ENCODE measurements at regions not wholly inside any gene's neighbourhood (a gene's known extent, or its start where the extent isn't known, plus 50 kb on each side); places are given as distances from the start of the nearest gene placed in this dataset.

DNA sequence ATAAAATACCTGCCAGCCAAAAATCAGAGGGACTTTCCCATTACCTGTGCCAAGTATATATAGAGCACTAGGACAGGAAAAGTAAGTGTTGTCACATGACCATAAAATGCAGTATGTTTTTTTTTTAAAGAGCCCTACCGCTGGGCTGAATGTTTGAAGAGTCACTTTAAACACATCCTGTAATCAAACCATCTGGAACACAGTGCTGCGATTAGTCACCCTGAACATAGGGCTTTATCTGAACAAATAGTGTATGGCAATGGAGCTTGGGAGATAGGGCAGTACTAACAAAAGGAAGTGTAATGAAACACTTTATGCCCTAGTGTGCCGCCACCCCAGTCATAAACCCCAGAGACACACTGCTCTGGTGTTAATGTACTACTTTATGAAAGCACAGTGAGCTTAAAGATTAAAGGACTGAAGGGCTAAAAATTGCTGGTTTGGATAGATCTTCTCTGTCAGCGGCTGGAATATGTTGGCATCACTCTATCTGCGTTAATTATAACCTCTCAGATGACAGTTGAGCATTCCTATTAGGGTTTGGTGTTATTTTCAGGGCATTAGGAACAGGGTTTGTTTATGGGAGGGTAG, 90.4 kb downstream of the ZNF608 start (continued):
- TF ChIP-seq NR2F6 (IDR thresholded peaks at IDR 0.05) = peak; percentile 36; the same call in 1 of the 2 replicates
- TF ChIP-seq NR2F6 (CRISPR knock-in tag; IDR thresholded peaks at IDR 0.05) = peak; percentile 58
- peak; percentile 78 for TF ChIP-seq PHF21A (CRISPR knock-in tag; IDR thresholded peaks at IDR 0.05)
- peak; percentile 50; the same call in 1 of the 2 replicates for TF ChIP-seq RAD51 (IDR thresholded peaks at IDR 0.05; ENCODE audit: borderline replicate concordance)
- TF ChIP-seq ZNF790 (CRISPR knock-in tag; IDR thresholded peaks at IDR 0.05; ENCODE audit: borderline replicate concordance) = no peak
- peak; percentile 92 for TF ChIP-seq FOSL2 (CRISPR knock-in tag; IDR thresholded peaks at IDR 0.05)
- TF ChIP-seq, protein P1, sequence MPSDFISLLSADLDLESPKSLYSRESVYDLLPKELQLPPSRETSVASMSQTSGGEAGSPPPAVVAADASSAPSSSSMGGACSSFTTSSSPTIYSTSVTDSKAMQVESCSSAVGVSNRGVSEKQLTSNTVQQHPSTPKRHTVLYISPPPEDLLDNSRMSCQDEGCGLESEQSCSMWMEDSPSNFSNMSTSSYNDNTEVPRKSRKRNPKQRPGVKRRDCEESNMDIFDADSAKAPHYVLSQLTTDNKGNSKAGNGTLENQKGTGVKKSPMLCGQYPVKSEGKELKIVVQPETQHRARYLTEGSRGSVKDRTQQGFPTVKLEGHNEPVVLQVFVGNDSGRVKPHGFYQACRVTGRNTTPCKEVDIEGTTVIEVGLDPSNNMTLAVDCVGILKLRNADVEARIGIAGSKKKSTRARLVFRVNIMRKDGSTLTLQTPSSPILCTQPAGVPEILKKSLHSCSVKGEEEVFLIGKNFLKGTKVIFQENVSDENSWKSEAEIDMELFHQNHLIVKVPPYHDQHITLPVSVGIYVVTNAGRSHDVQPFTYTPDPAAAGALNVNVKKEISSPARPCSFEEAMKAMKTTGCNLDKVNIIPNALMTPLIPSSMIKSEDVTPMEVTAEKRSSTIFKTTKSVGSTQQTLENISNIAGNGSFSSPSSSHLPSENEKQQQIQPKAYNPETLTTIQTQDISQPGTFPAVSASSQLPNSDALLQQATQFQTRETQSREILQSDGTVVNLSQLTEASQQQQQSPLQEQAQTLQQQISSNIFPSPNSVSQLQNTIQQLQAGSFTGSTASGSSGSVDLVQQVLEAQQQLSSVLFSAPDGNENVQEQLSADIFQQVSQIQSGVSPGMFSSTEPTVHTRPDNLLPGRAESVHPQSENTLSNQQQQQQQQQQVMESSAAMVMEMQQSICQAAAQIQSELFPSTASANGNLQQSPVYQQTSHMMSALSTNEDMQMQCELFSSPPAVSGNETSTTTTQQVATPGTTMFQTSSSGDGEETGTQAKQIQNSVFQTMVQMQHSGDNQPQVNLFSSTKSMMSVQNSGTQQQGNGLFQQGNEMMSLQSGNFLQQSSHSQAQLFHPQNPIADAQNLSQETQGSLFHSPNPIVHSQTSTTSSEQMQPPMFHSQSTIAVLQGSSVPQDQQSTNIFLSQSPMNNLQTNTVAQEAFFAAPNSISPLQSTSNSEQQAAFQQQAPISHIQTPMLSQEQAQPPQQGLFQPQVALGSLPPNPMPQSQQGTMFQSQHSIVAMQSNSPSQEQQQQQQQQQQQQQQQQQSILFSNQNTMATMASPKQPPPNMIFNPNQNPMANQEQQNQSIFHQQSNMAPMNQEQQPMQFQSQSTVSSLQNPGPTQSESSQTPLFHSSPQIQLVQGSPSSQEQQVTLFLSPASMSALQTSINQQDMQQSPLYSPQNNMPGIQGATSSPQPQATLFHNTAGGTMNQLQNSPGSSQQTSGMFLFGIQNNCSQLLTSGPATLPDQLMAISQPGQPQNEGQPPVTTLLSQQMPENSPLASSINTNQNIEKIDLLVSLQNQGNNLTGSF (CRISPR knock-in tag; IDR thresholded peaks at IDR 0.05) = no peak
- TF ChIP-seq, protein P2, sequence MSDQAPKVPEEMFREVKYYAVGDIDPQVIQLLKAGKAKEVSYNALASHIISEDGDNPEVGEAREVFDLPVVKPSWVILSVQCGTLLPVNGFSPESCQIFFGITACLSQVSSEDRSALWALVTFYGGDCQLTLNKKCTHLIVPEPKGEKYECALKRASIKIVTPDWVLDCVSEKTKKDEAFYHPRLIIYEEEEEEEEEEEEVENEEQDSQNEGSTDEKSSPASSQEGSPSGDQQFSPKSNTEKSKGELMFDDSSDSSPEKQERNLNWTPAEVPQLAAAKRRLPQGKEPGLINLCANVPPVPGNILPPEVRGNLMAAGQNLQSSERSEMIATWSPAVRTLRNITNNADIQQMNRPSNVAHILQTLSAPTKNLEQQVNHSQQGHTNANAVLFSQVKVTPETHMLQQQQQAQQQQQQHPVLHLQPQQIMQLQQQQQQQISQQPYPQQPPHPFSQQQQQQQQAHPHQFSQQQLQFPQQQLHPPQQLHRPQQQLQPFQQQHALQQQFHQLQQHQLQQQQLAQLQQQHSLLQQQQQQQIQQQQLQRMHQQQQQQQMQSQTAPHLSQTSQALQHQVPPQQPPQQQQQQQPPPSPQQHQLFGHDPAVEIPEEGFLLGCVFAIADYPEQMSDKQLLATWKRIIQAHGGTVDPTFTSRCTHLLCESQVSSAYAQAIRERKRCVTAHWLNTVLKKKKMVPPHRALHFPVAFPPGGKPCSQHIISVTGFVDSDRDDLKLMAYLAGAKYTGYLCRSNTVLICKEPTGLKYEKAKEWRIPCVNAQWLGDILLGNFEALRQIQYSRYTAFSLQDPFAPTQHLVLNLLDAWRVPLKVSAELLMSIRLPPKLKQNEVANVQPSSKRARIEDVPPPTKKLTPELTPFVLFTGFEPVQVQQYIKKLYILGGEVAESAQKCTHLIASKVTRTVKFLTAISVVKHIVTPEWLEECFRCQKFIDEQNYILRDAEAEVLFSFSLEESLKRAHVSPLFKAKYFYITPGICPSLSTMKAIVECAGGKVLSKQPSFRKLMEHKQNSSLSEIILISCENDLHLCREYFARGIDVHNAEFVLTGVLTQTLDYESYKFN (CRISPR knock-in tag; conservative IDR thresholded peaks at IDR 0.05) = peak; percentile 58
- TF ChIP-seq SP2 (CRISPR knock-in tag; IDR thresholded peaks at IDR 0.05) = no peak
- TF ChIP-seq, protein P3, sequence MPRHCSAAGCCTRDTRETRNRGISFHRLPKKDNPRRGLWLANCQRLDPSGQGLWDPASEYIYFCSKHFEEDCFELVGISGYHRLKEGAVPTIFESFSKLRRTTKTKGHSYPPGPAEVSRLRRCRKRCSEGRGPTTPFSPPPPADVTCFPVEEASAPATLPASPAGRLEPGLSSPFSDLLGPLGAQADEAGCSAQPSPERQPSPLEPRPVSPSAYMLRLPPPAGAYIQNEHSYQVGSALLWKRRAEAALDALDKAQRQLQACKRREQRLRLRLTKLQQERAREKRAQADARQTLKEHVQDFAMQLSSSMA (CRISPR knock-in tag; IDR thresholded peaks at IDR 0.05) = no peak
- TF ChIP-seq ZNF816 (CRISPR knock-in tag; IDR thresholded peaks at IDR 0.05; ENCODE audit: borderline replicate concordance) = peak; percentile 79; the same call in 1 of the 2 replicates
- TF ChIP-seq FOXO1 (CRISPR knock-in tag; IDR thresholded peaks at IDR 0.05) = peak; percentile 51; the same call in 1 of the 2 replicates
- TF ChIP-seq FOXA3 (CRISPR knock-in tag; IDR thresholded peaks at IDR 0.05) = peak; percentile 72
- no peak for TF ChIP-seq FOXA1 (IDR thresholded peaks at IDR 0.05)
- peak; percentile 73 for TF ChIP-seq FOXA1 (CRISPR knock-in tag; IDR thresholded peaks at IDR 0.05)
- TF ChIP-seq, protein P4, sequence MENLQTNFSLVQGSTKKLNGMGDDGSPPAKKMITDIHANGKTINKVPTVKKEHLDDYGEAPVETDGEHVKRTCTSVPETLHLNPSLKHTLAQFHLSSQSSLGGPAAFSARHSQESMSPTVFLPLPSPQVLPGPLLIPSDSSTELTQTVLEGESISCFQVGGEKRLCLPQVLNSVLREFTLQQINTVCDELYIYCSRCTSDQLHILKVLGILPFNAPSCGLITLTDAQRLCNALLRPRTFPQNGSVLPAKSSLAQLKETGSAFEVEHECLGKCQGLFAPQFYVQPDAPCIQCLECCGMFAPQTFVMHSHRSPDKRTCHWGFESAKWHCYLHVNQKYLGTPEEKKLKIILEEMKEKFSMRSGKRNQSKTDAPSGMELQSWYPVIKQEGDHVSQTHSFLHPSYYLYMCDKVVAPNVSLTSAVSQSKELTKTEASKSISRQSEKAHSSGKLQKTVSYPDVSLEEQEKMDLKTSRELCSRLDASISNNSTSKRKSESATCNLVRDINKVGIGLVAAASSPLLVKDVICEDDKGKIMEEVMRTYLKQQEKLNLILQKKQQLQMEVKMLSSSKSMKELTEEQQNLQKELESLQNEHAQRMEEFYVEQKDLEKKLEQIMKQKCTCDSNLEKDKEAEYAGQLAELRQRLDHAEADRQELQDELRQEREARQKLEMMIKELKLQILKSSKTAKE (CRISPR knock-in tag; IDR thresholded peaks at IDR 0.05; ENCODE audit: borderline replicate concordance) = peak; percentile 29; the same call in 1 of the 2 replicates
